Fibroblast of lung (primary cell): ENCODE measurements at regions not wholly inside any gene's neighbourhood (a gene's known extent, or its start where the extent isn't known, plus 50 kb on each side); places are given as distances from the start of the nearest gene placed in this dataset.

Experiments
- EZH2 ChIP-seq: IDR thresholded peaks from 2 replicates; pipeline ENCODE4 v1.5.1; 2012; ENCODE audit warnings: low read length, control low read depth, mild to moderate bottlenecking; ENCODE audit errors: missing control alignments
- TF ChIP-seq, protein P1 (sequence below), 2 donors: IDR thresholded peaks in 1 of 2; conservative IDR thresholded peaks in 1 of 2; 1 replicate in 1 of 2; 2 replicates in 1 of 2; pipeline ENCODE4 v1.5.1; 2011 to 2012; ENCODE audit warnings: low read length in 2 of 2, control low read depth in 1 of 2, inconsistent platforms in 1 of 2, low read depth in 1 of 2, mild to moderate bottlenecking in 1 of 2

GRCh38 chr16:8167436-8167835 lies 422.9 kb downstream of the TMEM114 start:
- TF ChIP-seq, protein P1, sequence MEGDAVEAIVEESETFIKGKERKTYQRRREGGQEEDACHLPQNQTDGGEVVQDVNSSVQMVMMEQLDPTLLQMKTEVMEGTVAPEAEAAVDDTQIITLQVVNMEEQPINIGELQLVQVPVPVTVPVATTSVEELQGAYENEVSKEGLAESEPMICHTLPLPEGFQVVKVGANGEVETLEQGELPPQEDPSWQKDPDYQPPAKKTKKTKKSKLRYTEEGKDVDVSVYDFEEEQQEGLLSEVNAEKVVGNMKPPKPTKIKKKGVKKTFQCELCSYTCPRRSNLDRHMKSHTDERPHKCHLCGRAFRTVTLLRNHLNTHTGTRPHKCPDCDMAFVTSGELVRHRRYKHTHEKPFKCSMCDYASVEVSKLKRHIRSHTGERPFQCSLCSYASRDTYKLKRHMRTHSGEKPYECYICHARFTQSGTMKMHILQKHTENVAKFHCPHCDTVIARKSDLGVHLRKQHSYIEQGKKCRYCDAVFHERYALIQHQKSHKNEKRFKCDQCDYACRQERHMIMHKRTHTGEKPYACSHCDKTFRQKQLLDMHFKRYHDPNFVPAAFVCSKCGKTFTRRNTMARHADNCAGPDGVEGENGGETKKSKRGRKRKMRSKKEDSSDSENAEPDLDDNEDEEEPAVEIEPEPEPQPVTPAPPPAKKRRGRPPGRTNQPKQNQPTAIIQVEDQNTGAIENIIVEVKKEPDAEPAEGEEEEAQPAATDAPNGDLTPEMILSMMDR (conservative IDR thresholded peaks at IDR 0.05 in 1 of 2, IDR thresholded peaks at IDR 0.05 in 1 of 2; ENCODE audit: low read depth in 1 of 2, low read length in 2 of 2) = no peak
- TF ChIP-seq EZH2 = no peak
